Cardiac fibroblast (primary cell): ENCODE measurements at regions not wholly inside any gene's neighbourhood (a gene's known extent, or its start where the extent isn't known, plus 50 kb on each side); places are given as distances from the start of the nearest gene placed in this dataset.

ENCODE experiments used
- DNase-seq, 2 donors: peaks; one replicate each; pipeline versions ENCODE4 v3.0.0 to v3.0.0-alpha.2; 2010; ENCODE audit warnings: low read depth in 2 of 2
- H3K4me3 ChIP-seq, 2 donors: replicated peaks in 1 of 2; 1 replicate in 1 of 2; 2 replicates in 1 of 2; pipeline ENCODE4 v1.5.1; 2011; ENCODE audit warnings: low read depth in 2 of 2, low read length in 2 of 2, mild to moderate bottlenecking in 2 of 2, moderate library complexity in 1 of 2
- CTCF ChIP-seq: IDR thresholded peaks from one replicate; pipeline ENCODE4 v1.5.1; 2011; ENCODE audit warnings: low read depth, mild to moderate bottlenecking, low read length, inconsistent platforms

- no peak overlapping the region for H3K4me3 ChIP-seq
- no peak for TF ChIP-seq CTCF
- DNase-seq: no peak
These were observed 1240.3 kb downstream of the BRD1 start for GRCh38 chr22:48587236-48587865.

- no peak overlapping the region for H3K4me3 ChIP-seq
- no peak for TF ChIP-seq CTCF
These were observed 1240.9 kb downstream of the BRD1 start for GRCh38 chr22:48586799-48587185.

GRCh38 chr22:48585916-48586798, 1241.5 kb downstream of the BRD1 start:
- H3K4me3 ChIP-seq: no peak overlapping the region
- no peak for DNase-seq
- TF ChIP-seq CTCF: no peak

More at GRCh38 chr22:48586799-48587185, 1240.9 kb downstream of the BRD1 start:
- DNase-seq: no peak

GRCh38 chr22:48584170-48584569, 1243.5 kb downstream of the BRD1 start:
- no peak for DNase-seq
- TF ChIP-seq CTCF: no peak
- H3K4me3 ChIP-seq: no peak overlapping the region

GRCh38 chr22:48581796-48582469, 1245.7 kb downstream of the BRD1 start:
- no peak for DNase-seq
- no peak for TF ChIP-seq CTCF
- H3K4me3 ChIP-seq: no peak overlapping the region

- DNase-seq: no peak
- no peak for TF ChIP-seq CTCF
- no peak overlapping the region for H3K4me3 ChIP-seq
These were observed 1246.4 kb downstream of the BRD1 start for GRCh38 chr22:48581205-48581766.
